GM23338 (cell line): ENCODE measurements at regions not wholly inside any gene's neighbourhood (a gene's known extent, or its start where the extent isn't known, plus 50 kb on each side); places are given as distances from the start of the nearest gene placed in this dataset.

ENCODE experiments used
- ATAC-seq: fragments of 200-7000 bp; cut with Tn5 transposase; 3 replicates; pipeline ENCODE4 v1.9.1; 2020
- DNase-seq: peaks from one replicate; pipeline ENCODE4 v3.0.0-alpha.2; 2015; ENCODE audit warnings: low spot score
- H2AFZ ChIP-seq: fragments of 200-600 bp; sonication (generic); 2 replicates; pipeline ENCODE4 v1.8.0; 2016; ENCODE audit warnings: antibody characterized with exemption, mild to moderate bottlenecking, moderate library complexity
- H3F3A ChIP-seq: fragments of 200-600 bp; sonication (generic); replicated peaks from 2 replicates; pipeline ENCODE4 v1.8.0; 2017; ENCODE audit warnings: antibody characterized with exemption, mixed run types, low read depth
- H3K27ac ChIP-seq: fragments of 200-600 bp; sonication (generic); 2 replicates; pipeline ENCODE4 v1.6.1; 2016; ENCODE audit warnings: low read depth
- H3K27me3 ChIP-seq: fragments of 200-600 bp; sonication (generic); 2 replicates; pipeline ENCODE4 v1.8.0; 2016; ENCODE audit warnings: mild to moderate bottlenecking, mixed run types, moderate library complexity; ENCODE audit not compliant: insufficient read depth
- H3K36me3 ChIP-seq: fragments of 200-600 bp; sonication (generic); 2 replicates; pipeline ENCODE4 v1.8.0; 2016; ENCODE audit warnings: mild to moderate bottlenecking; ENCODE audit not compliant: insufficient read depth
- H3K4me1 ChIP-seq: fragments of 200-600 bp; sonication (generic); 2 replicates; pipeline ENCODE4 v1.8.0; 2016; ENCODE audit warnings: mild to moderate bottlenecking, moderate library complexity; ENCODE audit not compliant: insufficient read depth
- H3K4me2 ChIP-seq: fragments of 200-600 bp; sonication (generic); 2 replicates; pipeline ENCODE4 v1.7.1; 2017; ENCODE audit warnings: mixed run types
- H3K4me3 ChIP-seq: fragments of 200-600 bp; sonication (generic); 2 replicates; pipeline ENCODE4 v1.6.1; 2016; ENCODE audit warnings: mixed run types
- H3K79me2 ChIP-seq: fragments of 200-600 bp; sonication (generic); replicated peaks from 2 replicates; pipeline ENCODE4 v1.8.0; 2017; ENCODE audit warnings: mild to moderate bottlenecking; ENCODE audit not compliant: insufficient read depth
- H3K9me2 ChIP-seq: fragments of 200-600 bp; sonication (generic); 2 replicates; pipeline ENCODE4 v1.8.0; 2017; ENCODE audit not compliant: insufficient read depth
- H4K20me1 ChIP-seq: fragments of 200-600 bp; sonication (generic); replicated peaks from 2 replicates; pipeline ENCODE4 v1.8.0; 2017; ENCODE audit warnings: mild to moderate bottlenecking; ENCODE audit not compliant: insufficient read depth
- H3K27ac Mint-ChIP-seq: 2 replicates; pipeline ENCODE4 v1.8.0; 2020; ENCODE audit warnings: inconsistent platforms, mild to moderate bottlenecking, moderate library complexity, mixed read lengths
- H3K27me3 Mint-ChIP-seq: 3 replicates; pipeline ENCODE4 v1.8.0; 2022; ENCODE audit warnings: low read depth, mild to moderate bottlenecking, moderate library complexity, mixed read lengths, inconsistent platforms; ENCODE audit not compliant: insufficient read depth, poor library complexity
- H3K36me3 Mint-ChIP-seq: 3 replicates; pipeline ENCODE4 v1.8.0; 2021; ENCODE audit warnings: low read depth, mild to moderate bottlenecking, inconsistent platforms, moderate library complexity, mixed read lengths
- H3K4me1 Mint-ChIP-seq: 3 replicates; pipeline ENCODE4 v1.8.0; 2020; ENCODE audit warnings: mild to moderate bottlenecking, inconsistent platforms, mixed read lengths
- H3K4me3 Mint-ChIP-seq: 3 replicates; pipeline ENCODE4 v1.8.0; 2021; ENCODE audit warnings: moderate library complexity, mild to moderate bottlenecking, inconsistent platforms, mixed read lengths
- H3K9me3 Mint-ChIP-seq: 3 replicates; pipeline ENCODE4 v1.8.0; 2020; ENCODE audit warnings: moderate library complexity, mild to moderate bottlenecking, inconsistent platforms, mixed read lengths
- CTCF ChIP-seq, 2 experiments: fragments of 200-600 bp in 1 of 2; sonication (generic) in 1 of 2; conservative IDR thresholded peaks; 2 replicates each; pipeline versions ENCODE4 v1.5.1 to v1.6.1; 2016 to 2017; ENCODE audit warnings: antibody characterized with exemption in 2 of 2, low read depth in 2 of 2, mild to moderate bottlenecking in 2 of 2, moderate library complexity in 1 of 2
- ETS1 ChIP-seq: IDR thresholded peaks from 2 replicates; pipeline ENCODE4 v1.6.1; 2016; ENCODE audit warnings: antibody characterized with exemption
- EZH2 ChIP-seq: fragments of 200-600 bp; sonication (generic); IDR thresholded peaks from one replicate; pipeline ENCODE4 v1.8.0; 2017; ENCODE audit warnings: antibody characterized with exemption, mild to moderate bottlenecking, low read depth; ENCODE audit not compliant: unreplicated experiment
- EZH2phosphoT487 ChIP-seq: fragments of 200-600 bp; sonication (generic); IDR thresholded peaks from one replicate; pipeline ENCODE4 v1.8.1; 2018; ENCODE audit warnings: antibody characterized with exemption; ENCODE audit not compliant: unreplicated experiment
- NANOG ChIP-seq: IDR thresholded peaks from 2 replicates; pipeline ENCODE4 v1.6.1; 2016; ENCODE audit warnings: antibody characterized with exemption, borderline replicate concordance
- REST ChIP-seq: IDR thresholded peaks from one replicate; pipeline ENCODE4 v1.6.1; 2018; ENCODE audit warnings: antibody characterized with exemption; ENCODE audit not compliant: unreplicated experiment
- ZNF462 ChIP-seq: fragments of 250-450 bp; sonication (Bioruptor Pico); IDR thresholded peaks from 2 replicates; pipeline ENCODE4 v1.5.0; 2020; ENCODE audit warnings: mild to moderate bottlenecking, moderate library complexity

- TF ChIP-seq REST: no peak
- no peak for TF ChIP-seq EZH2
- no peak for TF ChIP-seq ZNF462
Measured at GRCh38 chr19:56934438-56935090, 94.0 kb upstream of the PEG3 start (continued).

GRCh38 chr19:56939951-56940350 lies 99.4 kb upstream of the PEG3 start:
- no peak overlapping the region for H3K4me3 ChIP-seq
- H3K4me2 ChIP-seq: no peak overlapping the region
- H3K9me3 Mint-ChIP-seq: peaks cover 17% of the 10 kb centered on the region
- no peaks in the 10 kb centered on the region for H3K27me3 ChIP-seq
- H3K27ac ChIP-seq: no peak overlapping the region
- no peak for DNase-seq
- H3K27me3 Mint-ChIP-seq: peaks cover 2% of the 10 kb centered on the region
- peaks cover 7% of the 10 kb centered on the region; the same call in 1 of the 2 replicates for H3K36me3 ChIP-seq
- peaks cover 48% of the 10 kb centered on the region for H3K36me3 Mint-ChIP-seq
- no peak overlapping the region for H3K4me3 Mint-ChIP-seq
- H3K4me1 Mint-ChIP-seq: no peaks in the 10 kb centered on the region
- no peak overlapping the region for H3K27ac Mint-ChIP-seq
- ATAC-seq: no peak
- TF ChIP-seq ETS1 (no peak), CTCF (conservative IDR thresholded peaks at IDR 0.05; ENCODE audit: low read depth in 2 of 2) (no peak), NANOG (no peak), EZH2phosphoT487 (no peak)
- H2AFZ ChIP-seq: no peak overlapping the region
- no peaks in the 10 kb centered on the region for H3K79me2 ChIP-seq
- H4K20me1 ChIP-seq: no peaks in the 10 kb centered on the region
- H3K9me2 ChIP-seq: no peaks in the 10 kb centered on the region
- H3F3A ChIP-seq: no peaks in the 10 kb centered on the region
- no peaks in the 10 kb centered on the region for H3K4me1 ChIP-seq
